ENCODE measurements at regions not wholly inside any gene's neighbourhood (a gene's known extent, or its start where the extent isn't known, plus 50 kb on each side); places are given as distances from the start of the nearest gene placed in this dataset.

DNA sequence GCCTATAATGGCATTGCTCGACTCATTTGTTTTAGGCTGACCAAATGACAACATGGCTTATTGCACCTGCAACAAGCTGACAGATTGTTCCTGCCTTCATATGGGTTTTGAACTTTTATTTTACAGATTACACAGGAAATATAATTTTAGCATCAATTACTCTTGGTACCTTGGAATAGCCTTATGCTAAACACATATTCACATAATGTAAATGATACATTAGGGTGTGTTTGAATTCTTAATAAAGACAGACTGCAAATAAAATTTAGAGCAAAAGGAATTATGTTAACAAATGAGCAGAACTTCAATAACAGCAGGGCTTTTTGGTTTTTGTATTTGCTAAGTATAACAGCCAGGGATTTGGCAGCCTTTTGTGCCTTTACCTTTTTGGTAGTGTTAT is 51.9 kb upstream of the TMC3 start:
- TF ChIP-seq, protein P1, sequence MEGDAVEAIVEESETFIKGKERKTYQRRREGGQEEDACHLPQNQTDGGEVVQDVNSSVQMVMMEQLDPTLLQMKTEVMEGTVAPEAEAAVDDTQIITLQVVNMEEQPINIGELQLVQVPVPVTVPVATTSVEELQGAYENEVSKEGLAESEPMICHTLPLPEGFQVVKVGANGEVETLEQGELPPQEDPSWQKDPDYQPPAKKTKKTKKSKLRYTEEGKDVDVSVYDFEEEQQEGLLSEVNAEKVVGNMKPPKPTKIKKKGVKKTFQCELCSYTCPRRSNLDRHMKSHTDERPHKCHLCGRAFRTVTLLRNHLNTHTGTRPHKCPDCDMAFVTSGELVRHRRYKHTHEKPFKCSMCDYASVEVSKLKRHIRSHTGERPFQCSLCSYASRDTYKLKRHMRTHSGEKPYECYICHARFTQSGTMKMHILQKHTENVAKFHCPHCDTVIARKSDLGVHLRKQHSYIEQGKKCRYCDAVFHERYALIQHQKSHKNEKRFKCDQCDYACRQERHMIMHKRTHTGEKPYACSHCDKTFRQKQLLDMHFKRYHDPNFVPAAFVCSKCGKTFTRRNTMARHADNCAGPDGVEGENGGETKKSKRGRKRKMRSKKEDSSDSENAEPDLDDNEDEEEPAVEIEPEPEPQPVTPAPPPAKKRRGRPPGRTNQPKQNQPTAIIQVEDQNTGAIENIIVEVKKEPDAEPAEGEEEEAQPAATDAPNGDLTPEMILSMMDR (IDR thresholded peaks at IDR 0.05): no peak
- no peak for TF ChIP-seq POLR2A (IDR thresholded peaks at IDR 0.05)
